CD4-positive, alpha-beta T cell treated with Interleukin-2 at 100 ng/mL for 4 hours (primary cell): ENCODE measurements at regions not wholly inside any gene's neighbourhood (a gene's known extent, or its start where the extent isn't known, plus 50 kb on each side); places are given as distances from the start of the nearest gene placed in this dataset.

ENCODE experiments used
- DNase-seq: peaks from one replicate; pipeline ENCODE4 v3.0.0-alpha.2; 2020; ENCODE audit warnings: low spot score

GRCh38 chr18:57915865-57916582 lies 112.9 kb upstream of the ATP8B1 start:
- no peak for DNase-seq

- no peak for DNase-seq
Measured at GRCh38 chr18:57915248-57915647, 112.1 kb upstream of the ATP8B1 start.

DNA sequence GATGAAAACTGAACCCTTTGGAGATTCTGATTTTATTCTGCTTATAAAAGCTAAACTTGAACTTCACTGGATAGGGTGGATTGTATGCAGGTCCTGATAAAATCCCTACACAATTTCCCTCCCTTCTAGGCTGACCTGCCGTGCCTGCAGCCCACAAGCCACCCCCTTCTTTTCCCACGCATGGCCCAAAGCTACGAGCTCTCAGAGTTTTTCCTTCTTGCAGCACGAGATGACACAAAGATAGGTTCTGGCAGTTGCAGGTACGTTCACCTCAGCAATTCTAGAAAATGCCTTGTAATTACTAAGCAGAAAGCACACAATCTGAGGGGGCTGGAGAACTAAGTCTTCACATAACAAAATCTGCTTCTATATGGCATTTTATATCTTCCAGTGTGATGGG lies 110.6 kb upstream of the ATP8B1 start:
- DNase-seq = no peak

DNA sequence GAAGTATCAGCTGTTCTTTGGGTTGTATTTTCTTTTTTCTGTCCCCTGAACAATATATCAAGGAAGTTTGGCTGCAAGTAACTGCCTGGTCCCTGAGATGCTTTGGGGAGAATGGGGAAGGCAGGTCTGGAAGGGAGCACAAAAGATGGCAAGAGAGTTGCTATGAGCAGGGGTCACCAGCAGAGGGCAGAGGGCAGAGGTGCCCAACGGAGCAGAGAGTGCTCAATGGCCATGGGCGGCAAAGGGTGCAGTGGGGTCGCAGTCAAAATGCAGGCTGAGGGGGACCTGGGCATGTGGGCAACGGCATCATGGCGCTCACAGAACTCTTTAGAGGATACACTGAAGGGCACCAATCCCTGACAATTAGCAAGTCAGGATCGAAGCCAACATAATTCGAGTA lies 107.7 kb upstream of the ATP8B1 start:
- no peak for DNase-seq

DNA sequence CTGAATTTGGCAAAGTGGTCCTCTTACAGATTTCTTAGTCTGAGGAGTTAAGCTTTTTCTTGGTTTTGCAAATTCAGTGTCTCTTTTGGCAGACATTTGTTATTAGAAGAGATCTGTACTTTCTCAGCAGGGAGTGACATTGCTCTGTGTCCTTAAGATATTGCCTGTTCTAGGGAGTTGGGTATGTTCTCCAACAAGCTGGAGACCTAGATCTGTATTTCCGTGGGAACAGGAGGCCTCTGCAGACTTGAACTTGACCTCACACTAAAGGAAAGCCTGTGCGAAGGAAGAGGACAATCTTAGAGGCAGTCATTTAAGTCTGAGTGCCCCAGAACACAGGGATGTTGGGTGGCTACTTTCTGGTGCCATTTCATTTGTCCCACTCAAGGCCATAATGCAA lies 107.0 kb upstream of the ATP8B1 start:
- DNase-seq = no peak

DNA sequence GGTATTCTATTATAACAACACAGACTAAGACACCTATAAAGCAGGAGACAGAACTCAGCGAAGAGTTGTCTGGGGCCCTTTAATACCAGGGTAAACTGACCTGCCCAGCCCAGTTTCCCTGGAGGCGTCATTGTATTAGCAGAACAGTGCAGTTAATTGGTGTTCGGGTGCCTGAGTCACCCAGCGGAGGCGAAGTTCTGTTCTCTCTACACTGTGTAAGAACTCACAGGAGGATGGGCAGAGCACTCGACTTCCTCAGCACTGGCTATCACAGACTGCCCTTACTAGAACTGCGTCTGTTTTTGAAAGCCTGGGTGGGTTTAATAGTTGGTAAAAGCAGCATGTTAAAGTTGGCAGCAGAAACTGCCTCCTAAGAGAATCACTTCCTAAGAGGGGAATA lies 106.5 kb upstream of the ATP8B1 start:
- no peak for DNase-seq

DNA sequence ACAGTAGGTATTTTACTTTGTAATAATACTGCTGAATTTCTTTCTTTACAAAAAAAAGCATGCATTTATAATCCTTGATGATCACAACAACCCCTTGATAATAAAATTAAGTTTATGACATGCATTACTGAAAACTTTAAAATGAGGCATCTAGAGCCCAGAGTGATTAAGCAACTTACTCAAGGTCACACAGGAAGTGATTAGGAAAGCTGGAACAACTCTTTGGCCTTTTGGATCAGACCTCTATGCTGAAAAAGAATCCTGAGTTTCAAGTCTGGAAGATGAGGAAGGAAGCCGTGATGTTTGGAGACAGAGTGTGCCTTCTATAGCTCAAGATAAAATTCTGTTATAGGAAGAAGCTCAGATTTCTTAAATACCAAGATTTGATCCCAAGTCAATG lies 105.0 kb upstream of the ATP8B1 start:
- DNase-seq = no peak

DNA sequence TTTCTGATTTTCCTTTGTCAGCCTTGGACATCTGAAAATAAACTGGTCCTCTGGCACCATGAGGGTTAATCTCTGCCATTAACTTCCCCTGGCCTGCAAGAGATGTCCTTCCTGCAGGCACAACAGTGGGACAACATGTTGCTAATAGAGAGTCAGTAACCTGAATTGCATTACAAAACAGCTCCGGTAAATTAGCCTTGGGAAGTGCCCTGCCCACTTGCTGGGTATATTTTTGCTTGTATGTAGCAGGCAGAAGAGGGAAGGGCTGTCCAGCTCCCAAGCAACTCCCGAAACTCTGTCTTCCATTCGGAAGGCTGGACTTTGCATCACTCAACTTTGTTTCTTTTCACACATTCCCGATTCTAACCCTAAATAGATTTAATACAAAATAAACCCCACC lies 104.4 kb upstream of the ATP8B1 start:
- no peak for DNase-seq

GRCh38 chr18:57906852-57907251 lies 103.7 kb upstream of the ATP8B1 start:
- no peak for DNase-seq

DNA sequence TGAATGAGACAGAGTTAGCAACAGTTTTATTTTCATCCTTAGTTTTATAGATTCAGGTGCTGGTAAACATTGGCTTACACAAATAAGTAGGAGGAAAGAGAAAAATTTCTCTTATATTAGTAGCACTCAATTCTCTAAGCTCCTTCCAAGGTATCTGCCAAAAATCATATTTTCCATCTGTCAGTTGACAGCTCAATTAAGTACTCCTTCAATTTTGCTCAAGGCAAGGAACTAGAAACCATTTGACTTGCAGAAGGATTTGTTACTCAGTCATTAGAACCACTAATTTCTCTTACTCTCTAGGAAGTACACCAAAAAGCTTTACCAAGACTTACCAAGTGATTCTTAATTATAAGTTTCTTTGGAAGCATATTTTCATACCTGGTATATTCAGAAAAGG lies 101.4 kb upstream of the ATP8B1 start:
- no peak for DNase-seq

- DNase-seq = no peak
Measured at GRCh38 chr18:57902721-57903120, 99.6 kb upstream of the ATP8B1 start.

DNA sequence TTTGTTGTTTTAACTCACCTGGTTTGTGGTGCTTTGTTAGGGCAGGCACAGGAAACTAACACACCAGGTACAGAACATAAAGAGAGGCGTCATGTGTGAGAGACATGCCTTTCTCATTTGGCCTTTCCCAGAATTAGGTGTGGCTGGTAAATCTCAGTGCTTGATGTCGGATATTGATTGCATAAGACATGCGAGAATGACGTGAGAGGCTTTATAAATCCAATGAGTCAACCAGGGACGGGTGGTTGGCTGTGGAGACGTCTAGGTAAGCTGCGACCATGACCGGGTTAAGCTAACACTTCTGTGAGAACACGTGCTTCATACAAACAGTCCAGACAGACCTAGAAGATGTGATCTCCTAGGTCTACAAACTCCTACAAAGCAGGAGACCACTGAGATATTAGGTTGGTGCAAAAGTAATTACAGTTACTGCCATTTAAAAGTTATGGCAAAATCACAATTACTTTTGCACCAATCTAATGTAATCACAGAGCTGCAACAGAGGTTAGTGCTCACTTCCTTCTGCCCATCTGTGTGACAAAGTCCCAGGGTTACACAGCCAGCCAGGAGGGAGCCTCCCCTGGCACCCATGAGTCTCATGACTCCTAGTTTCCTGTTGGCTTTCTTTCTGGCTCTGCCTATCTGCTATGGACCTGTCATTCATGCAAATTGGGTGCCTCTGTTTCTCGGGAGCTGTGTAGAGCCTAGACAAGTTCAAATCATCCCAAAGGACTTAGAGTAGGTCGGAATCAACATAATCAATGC lies 98.9 kb upstream of the ATP8B1 start:
- DNase-seq = no peak

GRCh38 chr18:57900906-57901435 lies 97.9 kb upstream of the ATP8B1 start:
- no peak for DNase-seq

- DNase-seq = no peak
Measured at GRCh38 chr18:57898506-57899124, 95.5 kb upstream of the ATP8B1 start.

GRCh38 chr18:57895182-57895581 lies 92.1 kb upstream of the ATP8B1 start:
- no peak for DNase-seq

DNA sequence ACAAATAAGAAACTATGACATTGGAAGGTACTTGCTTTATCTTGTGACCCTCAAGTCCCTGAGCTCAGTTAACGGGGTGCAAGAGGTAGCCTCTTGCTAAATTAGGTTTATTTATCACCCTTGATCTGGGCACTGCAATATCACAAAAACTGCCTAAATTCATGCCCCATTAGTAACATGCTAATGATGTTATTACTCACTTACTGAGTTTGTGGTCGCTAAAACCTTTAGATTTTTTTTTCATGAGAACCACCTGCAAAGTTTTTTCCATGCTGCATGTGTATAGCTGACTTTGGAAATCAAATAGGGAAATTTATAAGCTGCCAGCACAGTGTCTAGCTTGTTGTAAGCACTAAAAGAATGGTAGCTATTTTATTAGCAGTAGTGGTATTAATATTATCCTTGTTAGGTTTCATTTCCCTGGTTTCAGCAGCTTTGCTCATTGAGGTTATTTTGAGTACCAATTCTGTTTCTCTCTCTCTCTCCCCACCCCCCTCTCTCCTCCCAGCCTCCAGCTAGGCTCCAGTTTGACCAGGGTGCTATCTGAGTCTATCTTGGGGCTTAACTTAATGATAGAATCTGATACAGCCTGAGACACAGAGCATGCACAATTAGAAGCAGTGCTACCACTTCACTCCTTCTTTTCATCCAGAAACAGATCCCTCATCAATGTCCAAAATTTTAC lies 88.7 kb upstream of the ATP8B1 start:
- DNase-seq = no peak

DNA sequence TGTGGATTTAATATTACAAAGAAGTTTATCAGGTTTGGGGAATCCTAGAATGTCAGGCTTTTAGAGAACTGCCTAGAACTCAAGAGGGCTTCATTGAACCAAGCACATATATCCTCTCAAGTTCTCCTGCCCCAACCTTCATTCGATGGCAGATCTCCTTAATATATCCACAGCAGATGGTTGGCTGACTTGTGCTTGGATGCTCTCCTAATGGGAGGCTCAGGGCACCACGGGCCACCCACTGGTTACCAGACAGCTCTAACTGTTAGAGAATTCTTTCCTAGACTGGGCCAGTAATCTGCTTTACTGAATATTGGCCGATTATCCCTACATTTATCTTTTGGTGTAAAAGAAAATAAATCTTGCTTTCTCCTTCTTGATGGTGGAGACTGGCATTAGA lies 87.2 kb upstream of the ATP8B1 start:
- no peak for DNase-seq

GRCh38 chr18:57889841-57890240 lies 86.7 kb upstream of the ATP8B1 start:
- DNase-seq = no peak

DNA sequence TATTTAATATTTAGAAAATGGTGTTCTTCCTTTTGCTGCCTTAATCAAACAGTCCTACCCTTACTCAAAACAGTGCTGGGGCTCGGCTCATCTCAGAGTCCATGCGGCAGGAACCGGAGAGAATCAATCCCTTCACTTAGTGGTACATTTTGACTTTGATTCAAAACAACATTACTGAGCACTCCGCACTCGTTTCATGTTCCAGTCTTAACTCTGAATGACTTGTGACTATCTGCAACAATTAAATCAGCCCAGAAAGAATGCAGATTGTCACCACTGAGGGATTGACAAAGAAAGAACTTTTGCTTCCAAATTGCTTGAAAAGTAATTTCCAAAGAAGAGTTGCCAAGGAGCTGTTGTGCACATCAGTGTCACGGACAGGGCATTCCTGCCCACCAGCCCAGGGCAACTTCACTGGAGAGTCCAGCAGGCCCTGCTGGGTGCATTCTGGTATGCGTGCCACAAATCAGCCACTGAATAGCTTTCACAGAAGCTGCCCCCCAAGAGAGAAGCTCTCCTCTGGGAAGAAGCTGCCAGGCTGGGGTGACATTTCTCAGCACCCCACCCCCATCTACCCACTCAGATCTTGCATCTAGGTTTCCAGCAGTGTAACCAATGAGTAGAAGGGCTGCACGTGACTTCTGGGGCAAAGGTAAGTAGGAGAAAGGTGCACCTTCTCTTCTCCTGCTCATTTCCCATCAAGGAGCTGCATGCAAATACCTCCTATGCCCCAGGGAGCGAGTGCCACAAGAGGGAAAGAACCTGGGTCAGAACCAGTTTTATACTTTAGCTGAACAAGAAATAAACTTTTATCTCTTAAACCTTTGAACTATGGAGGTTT lies 84.6 kb upstream of the ATP8B1 start:
- no peak for DNase-seq

- DNase-seq = no peak
Measured at GRCh38 chr18:57885931-57886330, 82.8 kb upstream of the ATP8B1 start.

GRCh38 chr18:57882465-57882864 lies 79.3 kb upstream of the ATP8B1 start:
- no peak for DNase-seq
